ENCODE measurements at regions not wholly inside any gene's neighbourhood (a gene's known extent, or its start where the extent isn't known, plus 50 kb on each side); places are given as distances from the start of the nearest gene placed in this dataset.
"Not testable (repeated sequence)": the region's sequence is repeated elsewhere in the genome, so short reads cannot be mapped to it uniquely, and the experiment has no call there.

DNA sequence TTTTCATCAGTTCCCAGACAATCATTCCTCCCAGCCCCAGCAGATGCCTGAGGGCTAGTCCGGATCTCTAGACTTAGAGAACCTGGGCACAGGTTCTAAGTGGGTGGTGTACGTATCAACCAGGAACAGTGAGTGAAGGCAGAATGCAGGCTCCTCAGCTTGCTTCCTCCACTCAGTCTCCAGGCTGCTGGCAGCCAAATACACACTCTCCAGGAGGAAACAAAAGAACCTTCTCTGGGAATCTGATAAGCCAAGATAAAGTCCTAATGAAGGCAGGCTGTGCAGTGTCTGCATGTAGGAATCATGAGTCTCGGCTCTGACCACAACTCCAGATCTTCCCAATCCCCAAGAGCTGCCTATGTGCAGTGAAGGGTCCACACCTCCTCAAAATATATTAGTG is 245.7 kb downstream of the SP3 start:
- no peak for DNase-seq (ENCODE audit: low read depth in 2 of 2)

DNA sequence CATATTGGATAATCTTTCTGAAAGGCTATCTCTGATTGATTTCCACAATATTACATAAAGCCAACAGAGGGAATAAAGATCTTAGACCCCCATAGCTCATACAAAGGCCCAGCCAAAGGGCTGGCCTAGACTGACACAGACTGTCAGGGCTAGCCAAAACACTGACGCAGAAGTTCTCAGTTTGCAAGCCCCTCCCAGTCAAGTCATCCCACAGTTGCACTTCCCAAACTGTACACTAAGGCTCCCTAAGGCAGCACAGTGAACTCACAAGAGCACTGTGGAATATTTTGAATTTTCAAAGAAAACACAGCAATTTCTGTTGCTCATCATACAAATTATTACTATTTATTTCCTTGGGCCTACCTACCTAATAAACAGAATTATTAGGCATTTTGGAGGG is 244.9 kb downstream of the SP3 start:
- no peak for DNase-seq (ENCODE audit: low read depth in 2 of 2)

DNA sequence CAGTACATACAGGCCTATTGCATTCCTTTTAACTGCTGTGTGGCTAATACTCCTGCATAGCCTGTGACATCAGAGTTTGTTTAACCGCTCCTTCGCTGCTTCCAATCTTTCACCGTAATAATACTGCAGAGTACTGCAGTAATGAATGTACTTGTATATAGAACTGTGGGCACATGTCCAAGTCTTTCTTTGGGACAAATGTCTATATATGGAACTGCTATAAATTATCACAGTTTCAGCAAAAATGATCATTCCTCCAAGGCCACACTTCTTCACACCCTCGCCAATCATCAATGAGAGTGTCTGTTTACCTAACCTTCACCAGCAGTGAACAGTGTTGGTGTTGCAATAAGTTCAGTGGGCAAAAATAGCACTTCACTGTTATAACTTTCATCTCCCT is 230.4 kb downstream of the SP3 start:
- no peak for DNase-seq (ENCODE audit: low read depth in 2 of 2)

DNA sequence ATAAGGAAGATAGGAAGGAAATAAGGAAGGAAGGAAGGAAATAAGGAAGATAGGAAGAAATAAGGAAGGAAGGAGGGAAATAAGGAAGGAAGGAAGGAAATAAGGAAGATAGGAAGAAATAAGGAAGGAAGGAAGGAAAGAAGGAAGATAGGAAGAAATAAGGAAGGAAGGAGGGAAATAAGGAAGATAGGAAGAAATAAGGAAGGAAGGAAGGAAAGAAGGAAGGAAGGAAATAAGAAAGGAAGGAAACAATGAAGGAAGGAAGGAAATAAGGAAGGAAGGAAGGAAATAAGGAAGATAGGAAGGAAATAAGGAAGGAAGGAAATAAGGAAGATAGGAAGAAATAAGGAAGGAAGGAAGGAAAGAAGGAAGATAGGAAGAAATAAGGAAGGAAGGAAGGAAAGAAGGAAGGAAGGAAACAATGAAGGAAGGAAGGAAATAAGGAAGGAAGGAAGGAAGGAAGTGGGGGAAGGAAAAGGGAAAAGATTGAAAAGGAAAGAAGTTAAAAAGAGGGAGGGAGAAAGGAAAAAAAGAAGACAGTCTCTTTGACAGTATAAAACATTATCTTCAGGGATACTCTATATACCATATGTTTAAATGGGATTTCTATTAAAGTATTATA is 227.1 kb downstream of the SP3 start:
- DNase-seq (ENCODE audit: low read depth in 2 of 2): not testable (repeated sequence)

DNA sequence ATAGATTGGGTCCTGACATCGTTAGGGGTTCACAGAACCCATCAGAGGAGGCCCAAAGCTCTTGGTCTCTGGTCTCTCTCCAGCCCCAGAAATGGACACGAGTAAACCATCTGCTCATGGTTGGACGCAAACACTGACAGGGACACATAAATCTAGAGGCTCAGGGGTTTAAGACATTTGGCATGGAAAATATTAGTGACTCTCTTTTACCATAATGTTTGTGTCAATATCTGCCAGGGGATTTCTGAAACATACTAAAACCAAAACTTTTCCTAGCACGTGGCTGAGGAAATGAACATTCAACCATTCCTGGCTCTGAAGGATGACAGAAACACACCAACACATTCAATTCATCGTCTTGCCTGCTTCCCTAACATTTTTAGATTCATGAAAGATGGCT is 226.2 kb downstream of the SP3 start:
- no peak for DNase-seq (ENCODE audit: low read depth in 2 of 2)

DNA sequence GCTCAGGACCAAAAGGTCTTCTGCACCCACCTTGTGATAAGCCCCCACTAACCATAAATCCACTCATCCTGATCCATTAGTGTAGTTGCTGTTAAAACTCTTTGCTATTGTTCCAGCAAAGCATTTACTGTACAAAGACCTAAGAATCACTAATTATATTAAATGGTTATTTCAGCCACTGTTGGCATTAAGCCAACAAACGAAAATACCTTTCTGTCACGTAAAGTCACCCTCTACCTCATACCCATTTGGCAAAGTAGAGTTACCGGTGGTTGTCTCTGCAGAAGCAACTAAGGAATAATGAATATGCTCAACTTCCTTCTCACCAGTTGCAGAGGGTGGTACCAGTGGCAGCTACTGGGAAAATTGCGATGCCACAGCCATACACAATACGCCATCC is 224.5 kb downstream of the SP3 start:
- no peak for DNase-seq (ENCODE audit: low read depth in 2 of 2)

DNA sequence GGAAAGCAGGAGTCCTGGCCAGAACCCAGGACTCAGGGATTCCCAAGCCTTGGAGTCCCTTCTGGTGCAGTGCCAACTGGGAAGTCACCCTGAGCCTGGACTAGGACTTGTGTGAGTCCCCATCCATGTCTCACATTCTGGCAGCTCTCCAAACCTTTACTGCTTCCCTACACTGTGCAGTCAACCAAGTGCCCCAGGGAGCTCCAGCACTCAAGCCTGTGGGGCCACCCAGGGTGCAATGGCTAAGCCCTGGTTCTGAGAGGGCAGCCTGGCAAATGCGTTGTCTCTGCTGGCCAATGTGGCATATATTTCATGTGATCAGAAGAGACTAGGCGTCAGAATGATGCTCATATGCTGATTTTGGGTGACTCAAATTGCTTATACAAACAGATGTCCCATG is 223.4 kb downstream of the SP3 start:
- no peak for DNase-seq (ENCODE audit: low read depth in 2 of 2)

DNA sequence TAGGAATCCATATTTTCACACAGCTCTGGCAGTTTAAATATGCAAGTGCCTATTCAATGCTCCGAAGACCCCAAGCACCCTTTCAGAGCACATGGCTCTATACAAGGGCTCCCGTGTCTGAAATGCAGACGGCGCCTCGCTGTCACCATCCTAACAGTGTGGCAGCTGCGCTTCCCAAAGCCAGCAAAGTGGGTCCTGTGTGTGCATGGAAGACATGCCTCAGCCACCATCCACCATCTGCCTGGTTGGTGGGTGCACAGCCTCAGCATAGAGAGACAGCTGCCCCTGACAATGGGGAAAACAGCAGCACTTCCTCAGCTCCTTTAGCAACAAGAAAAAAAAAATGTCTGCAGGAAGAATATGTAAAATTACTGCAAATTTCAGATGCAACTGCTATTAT is 218.1 kb downstream of the SP3 start:
- DNase-seq (ENCODE audit: low read depth in 2 of 2): no peak

DNA sequence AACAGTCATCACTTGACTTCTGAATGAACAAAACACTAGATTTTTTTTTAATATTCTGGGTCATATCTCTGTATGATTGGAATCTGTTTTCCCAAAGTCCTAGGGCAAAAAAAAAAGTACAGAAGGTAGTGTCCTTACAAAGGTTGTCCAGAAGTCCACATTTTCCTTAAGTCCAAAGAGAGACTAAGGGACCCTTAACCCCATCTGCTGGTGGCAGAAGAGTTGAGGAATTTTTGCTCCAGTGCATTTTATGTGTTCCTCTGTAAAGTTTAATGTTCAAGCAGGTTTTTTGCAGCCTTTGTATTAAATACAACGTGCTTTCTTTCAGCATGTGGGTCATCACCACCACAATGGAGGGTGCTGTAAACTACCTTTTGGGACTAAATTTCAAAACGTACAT is 215.9 kb downstream of the SP3 start:
- DNase-seq (ENCODE audit: low read depth in 2 of 2): no peak

DNA sequence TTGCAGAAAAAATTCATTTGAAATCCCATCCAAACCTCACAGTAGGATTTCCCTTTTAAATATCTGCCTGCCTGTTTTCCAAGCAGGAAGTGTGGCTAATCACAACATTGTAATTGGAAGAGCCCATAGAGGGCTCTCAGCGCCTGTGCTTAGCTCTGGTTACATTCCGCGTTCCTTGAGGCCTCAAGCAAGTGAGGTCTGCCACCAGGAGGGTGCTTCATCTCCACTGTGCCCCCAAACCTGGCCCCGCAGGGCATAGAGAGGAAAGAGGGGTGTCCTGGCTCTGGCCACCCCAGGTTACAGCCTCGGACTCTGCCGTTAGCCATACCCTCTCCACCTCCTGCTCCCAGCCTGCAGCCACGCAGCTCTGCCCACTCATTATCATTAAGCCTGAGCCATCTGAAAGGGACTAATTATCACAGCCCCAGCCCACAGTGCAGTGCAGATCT is 214.8 kb downstream of the SP3 start:
- no peak for DNase-seq (ENCODE audit: low read depth in 2 of 2)

DNA sequence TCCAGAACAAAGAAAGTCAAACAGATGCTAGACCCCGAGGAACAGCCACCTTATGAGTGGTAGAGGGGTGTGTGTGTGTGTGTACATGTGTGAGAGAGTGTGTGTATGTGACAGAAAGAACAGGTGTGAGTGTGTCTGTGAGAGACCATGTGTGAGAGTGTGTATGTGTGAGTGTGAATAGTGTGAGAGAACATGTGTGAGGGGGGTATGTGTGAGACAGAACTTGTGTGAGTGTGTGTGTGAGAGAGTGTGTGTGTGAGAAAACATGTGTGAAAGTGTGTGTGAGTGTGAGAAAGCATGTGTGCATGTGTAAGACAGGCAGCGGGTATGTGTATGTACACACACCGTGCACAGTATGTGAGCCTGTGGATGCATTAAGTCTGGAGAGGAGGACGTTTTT is 214.3 kb downstream of the SP3 start:
- DNase-seq (ENCODE audit: low read depth in 2 of 2): no peak

DNA sequence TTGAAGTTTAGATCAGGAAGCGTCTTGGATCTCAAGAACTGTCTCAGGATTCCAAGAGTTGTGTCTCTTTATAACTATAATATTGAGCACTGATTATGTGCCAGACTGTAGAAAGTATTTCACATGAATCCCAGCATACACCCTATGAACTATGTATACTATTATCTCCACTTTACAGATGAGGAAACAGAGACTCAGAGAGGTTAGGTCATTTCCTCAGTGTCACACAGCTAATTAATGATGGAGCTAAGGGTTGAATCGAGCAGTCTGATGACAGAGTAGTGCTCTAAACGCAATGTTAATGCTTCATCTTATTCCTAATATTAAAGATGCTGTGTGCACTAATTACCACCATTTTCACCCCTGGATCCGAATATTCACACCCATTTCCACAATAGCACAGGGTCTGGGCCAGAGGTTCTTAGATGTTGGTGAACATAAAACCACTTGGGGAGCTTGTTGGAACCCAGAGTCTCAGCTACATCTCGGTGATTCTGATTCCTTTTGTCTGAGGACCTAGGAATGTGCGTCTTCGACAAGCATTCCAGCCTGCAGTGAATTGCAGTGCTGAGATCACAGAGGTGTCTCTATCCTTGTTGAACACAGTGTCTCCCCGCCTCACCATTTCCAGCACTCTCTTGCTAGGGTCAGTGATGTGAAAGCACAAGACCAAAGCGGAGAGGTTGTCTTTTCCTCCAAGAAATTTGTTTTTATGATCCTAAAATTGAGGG is 213.8 kb downstream of the SP3 start:
- DNase-seq (ENCODE audit: low read depth in 2 of 2): no peak

DNA sequence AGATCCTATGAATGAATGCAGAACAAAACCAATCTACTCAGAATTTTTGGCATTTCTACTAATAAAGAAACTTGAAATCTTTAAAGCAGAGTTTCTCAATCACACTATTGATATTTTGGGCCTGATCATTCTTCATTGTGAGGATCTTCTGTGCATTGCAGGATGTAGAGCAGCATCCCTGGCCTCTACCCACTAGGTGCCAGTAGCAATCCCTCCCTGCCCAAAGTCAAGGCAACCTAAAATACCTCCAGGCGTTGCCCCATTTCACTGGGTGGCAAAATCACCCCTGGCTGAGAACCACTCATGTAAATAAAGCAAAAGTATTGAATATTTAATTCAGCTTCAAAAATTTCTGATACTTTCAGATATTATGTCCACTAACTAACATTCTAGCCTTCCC is 213.0 kb downstream of the SP3 start:
- no peak for DNase-seq (ENCODE audit: low read depth in 2 of 2)

DNA sequence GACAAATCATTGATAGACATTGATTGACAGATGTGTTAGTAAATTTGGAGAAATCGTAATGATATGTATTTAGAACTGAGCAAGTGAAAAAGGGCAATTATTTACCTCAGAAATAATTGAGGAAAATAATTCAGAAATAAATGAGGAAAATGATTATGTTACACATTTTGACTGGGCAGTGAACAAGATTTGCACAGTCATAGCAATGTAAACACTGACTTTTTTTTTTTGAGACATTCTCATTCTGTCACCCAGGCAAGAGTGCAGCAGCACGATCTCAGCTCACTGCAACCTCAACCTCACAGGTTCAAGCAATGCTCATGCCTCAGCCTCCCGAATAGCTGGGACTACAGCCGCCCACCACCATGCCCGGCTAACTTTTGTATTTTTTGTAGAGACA is 211.7 kb downstream of the SP3 start:
- no peak for DNase-seq (ENCODE audit: low read depth in 2 of 2)

DNA sequence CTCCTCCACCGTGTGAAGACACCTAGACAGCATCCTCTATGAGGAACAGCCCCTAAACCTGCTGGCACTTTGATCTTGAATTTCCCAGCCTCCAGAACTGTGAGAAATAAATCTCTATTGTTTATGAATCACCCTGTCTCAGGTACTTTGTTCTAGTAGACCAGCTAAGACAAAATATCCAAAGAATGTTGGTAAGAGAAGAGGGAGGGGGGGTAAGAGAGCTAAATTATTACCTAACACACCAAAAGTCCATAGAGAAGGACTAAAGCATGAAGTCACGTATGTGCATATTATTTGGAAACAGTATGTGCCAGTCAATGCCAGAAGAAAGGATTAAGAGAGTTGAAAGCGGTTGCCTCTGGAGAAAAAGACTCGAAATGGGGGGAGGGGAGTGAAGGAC is 211.0 kb downstream of the SP3 start:
- no peak for DNase-seq (ENCODE audit: low read depth in 2 of 2)

DNA sequence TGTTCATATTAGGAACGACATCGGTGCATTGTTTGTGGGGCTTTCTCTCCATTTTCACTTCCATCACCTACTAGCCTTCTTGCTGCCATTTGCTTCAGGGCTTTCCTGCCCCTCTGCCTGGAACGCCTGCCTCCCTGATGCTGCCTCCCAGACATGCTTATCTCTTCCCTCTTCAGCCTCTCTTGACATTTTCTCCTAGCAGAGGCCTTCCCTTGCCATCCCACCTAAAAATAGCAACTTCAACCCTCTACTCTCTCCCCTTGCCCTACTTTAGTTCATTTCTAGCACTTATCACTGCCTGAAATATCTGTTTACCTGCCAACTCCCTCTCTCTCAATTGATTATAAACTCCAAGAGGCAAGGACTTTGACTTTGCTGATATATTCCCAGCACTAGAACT is 210.3 kb downstream of the SP3 start:
- DNase-seq (ENCODE audit: low read depth in 2 of 2): no peak

DNA sequence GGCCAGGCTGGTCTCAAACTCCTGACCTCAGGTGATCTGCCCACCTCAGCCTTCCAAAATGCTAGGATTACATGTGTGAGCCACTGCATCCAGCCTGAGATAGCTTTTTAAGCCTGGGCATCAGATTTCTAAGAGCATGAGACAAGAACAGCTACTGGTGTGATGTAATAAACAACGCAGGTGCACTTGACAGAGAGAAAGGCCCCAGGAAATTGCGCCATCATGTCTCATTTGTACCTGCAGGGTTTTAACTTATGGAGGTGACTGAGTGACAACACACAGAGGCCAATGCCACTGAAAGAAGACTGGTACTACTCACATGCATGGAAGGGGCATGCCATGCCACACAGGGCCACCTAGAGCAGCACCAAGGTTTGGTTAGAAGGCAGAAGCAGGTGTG is 209.4 kb downstream of the SP3 start:
- DNase-seq (ENCODE audit: low read depth in 2 of 2): no peak

DNA sequence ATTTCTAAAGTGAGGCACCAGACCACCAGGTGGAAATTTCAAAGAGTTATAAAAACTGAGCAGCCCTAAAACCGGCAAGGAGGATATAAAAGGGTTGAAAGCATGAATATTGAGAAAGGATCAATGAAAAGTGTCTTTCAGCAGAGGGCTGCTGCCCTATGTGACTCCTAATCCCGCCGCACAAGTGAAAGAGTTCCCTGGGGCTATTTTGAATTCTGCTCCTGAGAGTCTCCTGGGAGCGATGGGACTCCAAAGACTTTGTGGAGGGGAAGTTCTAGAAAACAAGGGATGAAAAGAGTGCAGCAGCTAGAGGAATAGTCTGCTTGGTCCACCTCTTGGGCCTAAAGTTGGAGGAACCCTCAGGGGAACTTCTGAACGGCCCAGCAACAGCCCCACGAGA is 205.2 kb downstream of the SP3 start:
- no peak for DNase-seq (ENCODE audit: low read depth in 2 of 2)

DNA sequence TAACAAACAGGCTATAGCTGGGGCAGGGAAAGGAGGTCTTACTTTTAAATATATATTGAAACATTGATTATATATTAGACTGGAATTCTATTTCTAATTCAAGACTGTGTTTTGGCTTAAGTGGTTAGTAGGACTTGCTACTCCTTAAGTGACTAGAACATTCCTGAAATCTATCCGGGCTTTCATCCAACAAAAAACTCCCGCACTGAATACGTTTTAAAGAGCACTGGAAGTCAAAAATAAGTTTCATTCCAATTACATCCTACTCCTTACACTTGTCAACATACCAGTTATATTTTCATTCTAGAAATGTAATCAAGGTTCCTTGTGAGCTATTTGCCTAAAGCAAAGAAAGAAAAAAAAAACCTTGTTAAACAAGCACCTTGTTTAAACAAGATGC is 204.6 kb downstream of the SP3 start:
- no peak for DNase-seq (ENCODE audit: low read depth in 2 of 2)

DNA sequence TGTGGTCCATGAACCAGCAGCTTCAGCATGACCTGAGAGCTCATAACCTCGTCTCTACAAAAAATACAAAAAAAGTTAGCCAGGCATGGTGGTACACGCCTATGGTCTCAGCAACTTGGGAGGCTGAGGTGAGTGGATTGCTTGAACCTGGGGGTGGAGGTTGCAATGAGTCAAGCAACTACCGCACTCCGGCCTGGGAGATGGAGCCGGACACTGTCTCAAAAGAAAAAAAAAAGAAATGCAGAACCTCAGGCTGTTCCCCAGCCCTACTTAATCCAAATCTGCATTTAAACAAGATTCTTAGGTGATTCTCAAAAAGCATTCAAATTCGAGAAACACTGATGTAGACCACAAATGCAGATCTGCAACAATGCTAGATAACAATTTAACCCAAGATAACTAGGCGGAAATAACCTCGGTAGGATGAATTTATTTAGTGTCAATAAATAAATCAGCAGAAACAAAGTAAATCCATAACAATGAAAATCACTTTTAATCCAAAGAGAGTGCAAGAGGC is 203.5 kb downstream of the SP3 start:
- no peak for DNase-seq (ENCODE audit: low read depth in 2 of 2)

DNA sequence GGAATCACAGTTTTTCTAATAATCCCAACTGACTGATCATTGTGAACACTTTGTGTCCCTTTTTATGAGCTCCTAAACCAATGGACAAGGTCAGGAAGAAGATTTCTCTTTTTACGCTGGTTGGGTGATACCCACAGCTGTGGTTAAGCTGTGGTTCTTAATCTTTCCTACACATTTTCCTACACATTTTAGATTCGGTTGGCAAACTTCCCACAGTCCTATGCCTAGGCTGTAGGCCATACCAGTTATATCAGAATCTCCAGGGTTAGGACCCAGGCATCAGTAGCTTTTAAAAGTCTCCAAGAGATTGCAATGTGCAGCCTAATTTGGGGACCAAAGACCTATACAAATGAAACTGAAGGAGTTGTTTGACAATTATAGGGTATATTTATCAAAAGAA is 203.0 kb downstream of the SP3 start:
- no peak for DNase-seq (ENCODE audit: low read depth in 2 of 2)

DNA sequence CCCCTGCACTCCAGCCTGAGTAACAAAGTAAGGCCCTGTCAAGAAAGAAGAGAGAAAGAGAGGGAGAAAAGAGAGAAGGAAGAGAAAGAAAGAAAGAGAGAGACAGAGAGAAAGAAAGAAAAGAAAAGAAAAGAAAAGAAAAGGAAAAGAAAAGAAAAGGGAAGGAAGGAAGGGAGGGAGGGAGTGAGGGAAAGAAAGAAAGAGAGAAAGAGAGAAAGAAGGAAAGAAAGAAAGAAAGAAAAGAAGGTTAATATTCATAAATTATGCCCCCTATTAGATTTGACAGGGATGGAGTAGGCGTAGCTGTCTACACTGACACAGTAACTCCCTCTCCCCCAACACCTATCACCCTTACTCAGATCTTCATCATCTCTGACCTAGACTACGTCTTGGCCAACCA is 202.3 kb downstream of the SP3 start:
- DNase-seq (ENCODE audit: low read depth in 2 of 2): no peak

DNA sequence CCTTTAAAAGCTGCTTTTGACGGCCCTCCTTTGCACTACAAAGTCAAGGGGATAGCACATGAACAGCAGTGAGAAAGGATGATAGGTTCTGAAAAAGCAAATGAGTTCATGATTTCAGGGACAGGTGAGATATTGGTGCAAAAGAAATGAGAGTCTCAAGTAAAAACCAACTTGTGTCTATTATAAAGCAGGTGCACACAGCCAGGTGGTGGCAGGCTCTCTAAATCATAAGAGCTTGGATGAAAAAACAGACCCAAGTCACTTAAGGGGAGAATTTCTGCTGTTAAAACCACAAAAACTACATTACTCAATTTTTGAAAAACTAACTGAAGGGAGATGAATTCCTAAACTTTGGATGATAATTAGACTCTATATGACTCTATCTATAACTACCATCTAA is 201.5 kb downstream of the SP3 start:
- DNase-seq (ENCODE audit: low read depth in 2 of 2): no peak

DNA sequence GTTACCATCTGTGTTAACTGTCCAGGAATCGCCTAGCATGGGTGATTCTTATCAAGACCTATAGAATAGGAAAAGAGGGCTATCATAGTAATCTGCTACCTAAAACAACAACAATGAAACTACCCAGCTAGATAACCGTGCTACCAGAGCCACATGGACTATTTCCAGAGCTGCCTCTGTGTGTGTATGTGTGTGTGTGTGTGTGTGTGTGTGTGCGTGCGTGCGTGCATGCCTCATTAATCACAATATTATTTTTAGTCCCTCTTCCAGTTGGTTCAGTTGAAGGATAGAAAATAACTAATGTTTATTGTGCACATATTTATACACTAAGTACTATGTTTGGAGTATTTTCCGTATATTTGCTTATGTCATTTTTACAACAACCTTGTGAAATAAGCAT is 201.1 kb downstream of the SP3 start:
- DNase-seq (ENCODE audit: low read depth in 2 of 2): no peak

All from activated CD4-positive, alpha-beta T cell treated with anti-CD3 and anti-CD28 coated beads for 24 hours (primary cell).